Stimulated activated CD8-positive, alpha-beta memory T cell treated with anti-CD3 and anti-CD28 coated beads, Interleukin-7, amount 100 ng/mL, for 1 hour (primary cell): ENCODE measurements at regions not wholly inside any gene's neighbourhood (a gene's known extent, or its start where the extent isn't known, plus 50 kb on each side); places are given as distances from the start of the nearest gene placed in this dataset.

ENCODE experiments used
- DNase-seq, 2 donors: peaks; one replicate each; pipeline ENCODE4 v3.0.0-alpha.2; 2020; ENCODE audit warnings: low read depth in 2 of 2

- no peak for DNase-seq
Observed at GRCh38 chr19:32240316-32240715, 105.1 kb upstream of the ZNF507 start.

- no peak for DNase-seq
Observed at GRCh38 chr19:32241306-32241705, 104.1 kb upstream of the ZNF507 start.

GRCh38 chr19:32241932-32242710 is 103.3 kb upstream of the ZNF507 start:
- no peak for DNase-seq

GRCh38 chr19:32246006-32246405 is 99.4 kb upstream of the ZNF507 start:
- no peak for DNase-seq

- no peak for DNase-seq
Observed at GRCh38 chr19:32251634-32252332, 93.6 kb upstream of the ZNF507 start.

GRCh38 chr19:32252333-32252669 is 93.1 kb upstream of the ZNF507 start:
- DNase-seq, result no peak

GRCh38 chr19:32253683-32254508 is 91.5 kb upstream of the ZNF507 start:
- DNase-seq, result no peak

GRCh38 chr19:32254509-32254890 is 90.9 kb upstream of the ZNF507 start:
- DNase-seq, result no peak

- no peak for DNase-seq
Observed at GRCh38 chr19:32255536-32256295, 89.7 kb upstream of the ZNF507 start.

GRCh38 chr19:32256341-32256975 is 89.0 kb upstream of the ZNF507 start:
- DNase-seq, result no peak

- DNase-seq, result no peak
Observed at GRCh38 chr19:32257326-32258073, 87.9 kb upstream of the ZNF507 start.

- no peak for DNase-seq
Observed at GRCh38 chr19:32258167-32258566, 87.2 kb upstream of the ZNF507 start.

- no peak for DNase-seq
Observed at GRCh38 chr19:32264568-32264967, 80.8 kb upstream of the ZNF507 start.

GRCh38 chr19:32265995-32266394 is 79.4 kb upstream of the ZNF507 start:
- DNase-seq, result no peak

- no peak for DNase-seq
Observed at GRCh38 chr19:32266460-32266859, 79.0 kb upstream of the ZNF507 start.

- DNase-seq, result no peak
Observed at GRCh38 chr19:32268381-32268780, 77.0 kb upstream of the ZNF507 start.

- no peak for DNase-seq
Observed at GRCh38 chr19:32269831-32270230, 75.6 kb upstream of the ZNF507 start.

- DNase-seq, result no peak
Observed at GRCh38 chr19:32273483-32273882, 71.9 kb upstream of the ZNF507 start.

- no peak for DNase-seq
Observed at GRCh38 chr19:32287086-32287485, 58.3 kb upstream of the ZNF507 start.

GRCh38 chr19:32287811-32288227 is 57.6 kb upstream of the ZNF507 start:
- DNase-seq, result no peak
